NT2/D1 (cell line): ENCODE measurements at regions not wholly inside any gene's neighbourhood (a gene's known extent, or its start where the extent isn't known, plus 50 kb on each side); places are given as distances from the start of the nearest gene placed in this dataset.

ENCODE experiments used
- YY1 ChIP-seq: IDR thresholded peaks from 2 replicates; pipeline ENCODE4 v1.6.1; 2011; ENCODE audit not compliant: insufficient read length, insufficient read depth
- ZNF274 ChIP-seq: IDR thresholded peaks from 2 replicates; pipeline ENCODE4 v1.6.1; 2011; ENCODE audit warnings: mild to moderate bottlenecking, low read depth, low read length

DNA sequence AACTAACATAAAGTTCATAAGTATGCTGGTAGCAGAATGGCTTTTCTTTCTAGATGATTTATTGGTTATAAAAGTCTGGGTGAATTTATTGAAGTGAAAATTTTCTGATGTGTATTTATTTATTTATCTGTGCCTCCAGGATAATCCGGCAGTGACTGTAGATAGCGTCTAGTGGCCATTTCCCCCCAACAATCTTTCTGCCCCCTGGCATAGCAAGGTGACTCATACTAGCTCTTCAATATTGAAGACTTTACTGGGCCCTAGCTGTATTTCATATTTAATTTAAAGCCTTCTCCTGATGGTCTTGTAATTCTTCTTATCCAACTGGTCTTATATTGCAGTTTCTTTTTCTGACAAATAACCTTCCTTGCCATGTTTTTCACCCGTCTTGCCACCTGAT, 154.1 kb upstream of the SGK1 start:
- no peak for TF ChIP-seq YY1
- TF ChIP-seq ZNF274, result no peak
